ENCODE measurements at regions not wholly inside any gene's neighbourhood (a gene's known extent, or its start where the extent isn't known, plus 50 kb on each side); places are given as distances from the start of the nearest gene placed in this dataset.

- 66 to 71% methylated on average over 4 of the region's 4 CpGs for WGBS, 2 donors
Observed at GRCh38 chr6:78482801-78483552, 384.4 kb upstream of the IRAK1BP1 start.

GRCh38 chr6:78483553-78484197 lies 383.7 kb upstream of the IRAK1BP1 start:
- no peak for TF ChIP-seq POLR2A (IDR thresholded peaks at IDR 0.05)
- TF ChIP-seq, protein P1, sequence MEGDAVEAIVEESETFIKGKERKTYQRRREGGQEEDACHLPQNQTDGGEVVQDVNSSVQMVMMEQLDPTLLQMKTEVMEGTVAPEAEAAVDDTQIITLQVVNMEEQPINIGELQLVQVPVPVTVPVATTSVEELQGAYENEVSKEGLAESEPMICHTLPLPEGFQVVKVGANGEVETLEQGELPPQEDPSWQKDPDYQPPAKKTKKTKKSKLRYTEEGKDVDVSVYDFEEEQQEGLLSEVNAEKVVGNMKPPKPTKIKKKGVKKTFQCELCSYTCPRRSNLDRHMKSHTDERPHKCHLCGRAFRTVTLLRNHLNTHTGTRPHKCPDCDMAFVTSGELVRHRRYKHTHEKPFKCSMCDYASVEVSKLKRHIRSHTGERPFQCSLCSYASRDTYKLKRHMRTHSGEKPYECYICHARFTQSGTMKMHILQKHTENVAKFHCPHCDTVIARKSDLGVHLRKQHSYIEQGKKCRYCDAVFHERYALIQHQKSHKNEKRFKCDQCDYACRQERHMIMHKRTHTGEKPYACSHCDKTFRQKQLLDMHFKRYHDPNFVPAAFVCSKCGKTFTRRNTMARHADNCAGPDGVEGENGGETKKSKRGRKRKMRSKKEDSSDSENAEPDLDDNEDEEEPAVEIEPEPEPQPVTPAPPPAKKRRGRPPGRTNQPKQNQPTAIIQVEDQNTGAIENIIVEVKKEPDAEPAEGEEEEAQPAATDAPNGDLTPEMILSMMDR (IDR thresholded peaks at IDR 0.05), result no peak
- no peak for DNase-seq
- no peaks in the 10 kb centered on the region for H3K4me1 ChIP-seq
- H3K9me3 ChIP-seq, result no peaks in the 10 kb centered on the region
- H3K4me3 ChIP-seq, result no peak overlapping the region
- 51 to 52% methylated on average over 2 of the region's 2 CpGs for WGBS, 2 donors
- no peaks in the 10 kb centered on the region for H3K36me3 ChIP-seq (ENCODE audit: low read depth, missing control alignments)
- no peak overlapping the region for H3K27ac ChIP-seq
- intact Hi-C loops (cut with DNase I; ENCODE audit: low total_unique reads), result no loop called here
- no peaks in the 10 kb centered on the region for H3K27me3 ChIP-seq

More at GRCh38 chr6:78482801-78483552, 384.4 kb upstream of the IRAK1BP1 start:
- TF ChIP-seq POLR2A (IDR thresholded peaks at IDR 0.05), result no peak
- TF ChIP-seq, protein P1 (IDR thresholded peaks at IDR 0.05), result no peak
- intact Hi-C loops (cut with DNase I; ENCODE audit: low total_unique reads), result no loop called here
- no peak for DNase-seq
- Histone ChIP-seq H3K9me3 (no peaks in the 10 kb centered on the region), H3K27ac (no peak overlapping the region), H3K36me3 (ENCODE audit: low read depth, missing control alignments) (no peaks in the 10 kb centered on the region), H3K27me3 (no peaks in the 10 kb centered on the region), H3K4me3 (no peak overlapping the region), H3K4me1 (no peaks in the 10 kb centered on the region)

- no peak for TF ChIP-seq POLR2A (IDR thresholded peaks at IDR 0.05)
- TF ChIP-seq, protein P1 (IDR thresholded peaks at IDR 0.05), result no peak
- no peak for DNase-seq
- intact Hi-C loops (cut with DNase I; ENCODE audit: low total_unique reads), result no loop called here
- H3K4me1 ChIP-seq, result no peaks in the 10 kb centered on the region
- no peaks in the 10 kb centered on the region for H3K9me3 ChIP-seq
- WGBS, 2 donors, result 80 to 100% methylated on average over 1 of the region's 1 CpG
- no peak overlapping the region for H3K27ac ChIP-seq
- H3K4me3 ChIP-seq, result no peak overlapping the region
- H3K36me3 ChIP-seq (ENCODE audit: low read depth, missing control alignments), result no peaks in the 10 kb centered on the region
- H3K27me3 ChIP-seq, result no peaks in the 10 kb centered on the region
Observed at GRCh38 chr6:78484198-78485064, 382.9 kb upstream of the IRAK1BP1 start.

- 84 to 88% methylated on average over 1 of the region's 1 CpG for WGBS, 2 donors
- Histone ChIP-seq H3K36me3 (ENCODE audit: low read depth, missing control alignments) (no peaks in the 10 kb centered on the region), H3K4me1 (no peaks in the 10 kb centered on the region), H3K4me3 (no peak overlapping the region), H3K27ac (no peak overlapping the region), H3K27me3 (no peaks in the 10 kb centered on the region), H3K9me3 (no peaks in the 10 kb centered on the region)
- no peak for DNase-seq
- TF ChIP-seq POLR2A (IDR thresholded peaks at IDR 0.05), result no peak
- TF ChIP-seq, protein P1 (IDR thresholded peaks at IDR 0.05), result no peak
- intact Hi-C loops (cut with DNase I; ENCODE audit: low total_unique reads), result no loop called here
Observed at GRCh38 chr6:78487401-78487800, 379.9 kb upstream of the IRAK1BP1 start.
